Body of pancreas (tissue), 4 donors: ENCODE measurements at regions not wholly inside any gene's neighbourhood (a gene's known extent, or its start where the extent isn't known, plus 50 kb on each side); places are given as distances from the start of the nearest gene placed in this dataset.

ENCODE experiments used
- ATAC-seq: fragments of 150-250 bp; one replicate; pipeline ENCODE4 v1.9.1; 2016
- DNase-seq, 4 donors: peaks; one replicate each; pipeline ENCODE4 v3.0.0-alpha.2; 2019
- H3K27ac ChIP-seq, 4 donors: fragments of 200-600 bp; sonication (generic); 1 replicate in 3 of 4; 2 replicates in 1 of 4; pipeline versions ENCODE4 v1.5.1 to v1.6.1; 2016 to 2019; ENCODE audit warnings: mild to moderate bottlenecking in 1 of 4, mixed read lengths in 1 of 4, moderate library complexity in 1 of 4
- H3K27me3 ChIP-seq, 2 donors: fragments of 200-600 bp; sonication (generic); one replicate each; pipeline ENCODE4 v1.6.0; 2016; ENCODE audit warnings: mild to moderate bottlenecking in 1 of 2
- H3K36me3 ChIP-seq, 2 donors: fragments of 200-600 bp; sonication (generic); replicated peaks in 1 of 2; 2 replicates each; pipeline ENCODE4 v1.5.1; 2016; ENCODE audit warnings: low read depth in 2 of 2; ENCODE audit not compliant: insufficient read depth in 1 of 2
- H3K4me1 ChIP-seq: fragments of 200-600 bp; sonication (generic); one replicate; pipeline ENCODE4 v1.6.0; 2016
- H3K4me3 ChIP-seq, 2 donors: fragments of 200-600 bp; sonication (generic); 1 replicate in 1 of 2; 2 replicates in 1 of 2; pipeline ENCODE4 v1.5.1; 2016 to 2019
- H3K9me3 ChIP-seq, 3 donors: fragments of 200-600 bp; sonication (generic); 1 replicate in 2 of 3; 2 replicates in 1 of 3; pipeline ENCODE4 v1.5.1; 2016
- CTCF ChIP-seq, 7 experiments: fragments of 450-650 bp in 4 of 7; fragments of 200-600 bp in 3 of 7; sonication (generic) in 3 of 7; IDR thresholded peaks; one replicate each; pipeline ENCODE4 v1.5.1; 2016 to 2019; ENCODE audit warnings: antibody characterized with exemption in 7 of 7
- POLR2A ChIP-seq, 3 donors: fragments of 450-650 bp; IDR thresholded peaks; one replicate each; pipeline ENCODE4 v1.6.1; 2016; ENCODE audit warnings: antibody characterized with exemption in 3 of 3, mild to moderate bottlenecking in 2 of 3
- WGBS, 2 donors: methylation state at CpG; one replicate each; pipeline ENCODE4 v1.1.5; 2017; 5-methylcytosine and 5-hydroxymethylcytosine counted together
- intact Hi-C: fragments of 100-400 bp; cut with DNase I; formaldehyde crosslinking; loops from one replicate; pipeline ENCODE4 v1.15.1; 2023

GRCh38 chr2:62435720-62436119, 70.3 kb downstream of the TMEM17 start:
- Histone ChIP-seq H3K4me1 (no peaks in the 10 kb centered on the region), H3K9me3 (no peaks in the 10 kb centered on the region), H3K27ac (no peak overlapping the region), H3K4me3 (no peak overlapping the region), H3K36me3 (no peaks in the 10 kb centered on the region), H3K27me3 (no peaks in the 10 kb centered on the region)
- ATAC-seq (no peak), DNase-seq (no peak)
- intact Hi-C loops, result no loop called here
- TF ChIP-seq POLR2A (IDR thresholded peaks at IDR 0.05) (no peak), CTCF (IDR thresholded peaks at IDR 0.05) (no peak)
- 60 to 69% methylated on average over 3 of the region's 3 CpGs for WGBS, 2 donors

GRCh38 chr2:62432407-62432806, 73.6 kb downstream of the TMEM17 start:
- Histone ChIP-seq H3K4me3 (no peak overlapping the region), H3K27ac (no peak overlapping the region), H3K9me3 (no peaks in the 10 kb centered on the region), H3K36me3 (no peaks in the 10 kb centered on the region), H3K4me1 (no peaks in the 10 kb centered on the region), H3K27me3 (no peaks in the 10 kb centered on the region)
- ATAC-seq (no peak), DNase-seq (no peak)
- TF ChIP-seq CTCF (IDR thresholded peaks at IDR 0.05) (no peak), POLR2A (IDR thresholded peaks at IDR 0.05) (no peak)
- WGBS, 2 donors, result 93 to 100% methylated on average over 1 to 3 of the region's 3 CpGs
- intact Hi-C loops, result no loop called here

GRCh38 chr2:62431512-62431911, 74.5 kb downstream of the TMEM17 start:
- TF ChIP-seq POLR2A (IDR thresholded peaks at IDR 0.05), result no peak
- no peak for TF ChIP-seq CTCF (IDR thresholded peaks at IDR 0.05)
- Histone ChIP-seq H3K4me3 (no peak overlapping the region), H3K36me3 (no peaks in the 10 kb centered on the region), H3K27me3 (no peaks in the 10 kb centered on the region), H3K4me1 (no peaks in the 10 kb centered on the region), H3K9me3 (no peaks in the 10 kb centered on the region), H3K27ac (no peak overlapping the region)
- no peak for DNase-seq
- 90% methylated on average over 3 of the region's 3 CpGs for WGBS, 2 donors
- ATAC-seq, result no peak
- intact Hi-C loops, result no loop called here

- intact Hi-C loops, result no loop called here
- no peak for ATAC-seq
- Histone ChIP-seq H3K36me3 (no peaks in the 10 kb centered on the region), H3K27me3 (no peaks in the 10 kb centered on the region), H3K9me3 (no peaks in the 10 kb centered on the region), H3K4me1 (no peaks in the 10 kb centered on the region), H3K27ac (no peak overlapping the region), H3K4me3 (no peak overlapping the region)
- TF ChIP-seq POLR2A (IDR thresholded peaks at IDR 0.05), result no peak
- no peak for TF ChIP-seq CTCF (IDR thresholded peaks at IDR 0.05)
- no peak for DNase-seq
Measured at GRCh38 chr2:62430146-62430545, 75.8 kb downstream of the TMEM17 start.

GRCh38 chr2:62427146-62427545, 78.8 kb downstream of the TMEM17 start:
- H3K4me1 ChIP-seq, result no peaks in the 10 kb centered on the region
- no peak overlapping the region for H3K4me3 ChIP-seq
- H3K9me3 ChIP-seq, result no peaks in the 10 kb centered on the region
- no peak overlapping the region for H3K27ac ChIP-seq
- no peak for DNase-seq
- TF ChIP-seq POLR2A (IDR thresholded peaks at IDR 0.05) (no peak), CTCF (IDR thresholded peaks at IDR 0.05) (no peak)
- no peak for ATAC-seq
- WGBS, 2 donors, result 86 to 88% methylated on average over 9 of the region's 9 CpGs
- H3K27me3 ChIP-seq, result no peaks in the 10 kb centered on the region
- intact Hi-C loops, result no loop called here
- no peaks in the 10 kb centered on the region for H3K36me3 ChIP-seq
